Head of caudate nucleus (tissue), 42 donors: ENCODE measurements at regions not wholly inside any gene's neighbourhood (a gene's known extent, or its start where the extent isn't known, plus 50 kb on each side); places are given as distances from the start of the nearest gene placed in this dataset.
A peak's percentile ranks its signal among the peaks of the same experiment; 100 is the strongest.
"Not testable (repeated sequence)": the region's sequence is repeated elsewhere in the genome, so short reads cannot be mapped to it uniquely, and the experiment has no call there.

Experiments used
- DNase-seq, 42 donors: peaks; one replicate each; pipeline versions ENCODE4 v3.0.0 to v3.0.0-alpha.2; 2020 to 2021; ENCODE audit warnings: mixed read lengths in 7 of 42
- intact Hi-C: fragments of 100-400 bp; cut with DNase I; formaldehyde crosslinking; loops from one replicate; pipeline ENCODE4 v1.15.0; 2022

- no peak for DNase-seq
- intact Hi-C loops = no loop called here
Observed at GRCh38 chr4:115278830-115279229, 165.4 kb upstream of the NDST4 start.

GRCh38 chr4:115275615-115276014 lies 162.2 kb upstream of the NDST4 start:
- peak in 11 of 42 donors; percentile 1 to 36 (median 16) for DNase-seq
- intact Hi-C loops = no loop called here

GRCh38 chr4:115274545-115274944 lies 161.1 kb upstream of the NDST4 start:
- intact Hi-C loops = no loop called here

GRCh38 chr4:115272594-115272993 lies 159.2 kb upstream of the NDST4 start:
- no peak for DNase-seq
- intact Hi-C loops = no loop called here

More at GRCh38 chr4:115274545-115274944, 161.1 kb upstream of the NDST4 start:
- DNase-seq = no peak

DNA sequence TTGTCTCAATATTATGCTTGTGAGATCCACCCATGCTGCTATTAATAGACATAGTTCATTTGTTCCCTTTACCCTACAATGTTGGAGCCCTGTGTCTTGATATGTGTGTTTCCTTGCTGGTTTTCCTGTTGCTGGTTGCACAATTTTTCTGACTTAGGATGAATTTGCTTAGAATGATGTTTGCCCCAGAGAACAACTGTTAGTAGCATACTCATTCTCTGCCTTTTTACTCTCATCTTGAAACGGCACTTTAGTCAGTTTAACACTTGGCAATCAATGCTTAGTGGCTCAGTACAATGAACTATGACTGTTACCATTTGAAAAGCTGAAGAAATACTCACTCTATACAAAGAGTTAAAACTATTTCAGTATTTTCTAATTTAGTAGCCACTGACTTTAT lies 158.8 kb upstream of the NDST4 start:
- intact Hi-C loops = no loop called here

DNA sequence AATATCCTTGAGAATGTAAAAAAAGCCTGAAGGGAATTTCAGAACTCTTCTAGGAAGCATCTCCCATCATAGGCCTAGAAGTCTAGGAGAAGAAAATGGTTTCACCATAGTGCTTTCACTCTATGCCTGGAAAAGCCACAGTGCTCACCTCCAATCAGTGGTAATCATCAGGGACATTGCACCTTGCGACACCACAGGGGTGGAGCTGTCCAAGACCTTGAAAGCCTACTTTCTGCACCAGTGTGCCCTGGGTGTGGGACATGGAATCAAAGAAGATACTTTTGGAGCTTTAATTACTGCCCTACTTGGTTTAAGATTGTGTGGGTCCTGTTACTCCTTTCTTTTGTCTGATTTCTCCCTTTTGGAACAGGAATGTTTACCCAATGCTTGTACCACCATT lies 146.8 kb upstream of the NDST4 start:
- intact Hi-C loops = no loop called here
- no peak for DNase-seq

More for the DNA sequence above, 158.8 kb upstream of the NDST4 start:
- no peak for DNase-seq

DNA sequence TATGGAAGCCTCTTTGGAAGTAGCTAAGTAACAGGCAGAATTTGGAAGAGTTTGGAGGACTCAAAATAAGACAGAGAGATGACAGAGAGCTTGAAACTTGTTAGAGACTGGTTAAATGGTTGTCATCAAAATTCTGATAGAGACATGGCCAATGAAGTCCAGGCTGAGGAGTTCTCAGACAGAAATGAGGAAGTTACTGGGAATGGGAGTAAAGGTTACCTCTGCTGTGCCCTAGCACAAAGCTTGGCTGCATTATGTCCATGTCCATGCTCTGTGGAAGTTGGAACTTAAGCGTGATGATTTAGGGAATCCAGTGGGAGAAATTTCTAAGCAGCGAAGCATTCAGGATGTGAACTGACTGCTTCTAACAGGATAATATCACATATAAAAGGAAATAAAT lies 146.2 kb upstream of the NDST4 start:
- intact Hi-C loops = no loop called here
- DNase-seq = no peak

DNA sequence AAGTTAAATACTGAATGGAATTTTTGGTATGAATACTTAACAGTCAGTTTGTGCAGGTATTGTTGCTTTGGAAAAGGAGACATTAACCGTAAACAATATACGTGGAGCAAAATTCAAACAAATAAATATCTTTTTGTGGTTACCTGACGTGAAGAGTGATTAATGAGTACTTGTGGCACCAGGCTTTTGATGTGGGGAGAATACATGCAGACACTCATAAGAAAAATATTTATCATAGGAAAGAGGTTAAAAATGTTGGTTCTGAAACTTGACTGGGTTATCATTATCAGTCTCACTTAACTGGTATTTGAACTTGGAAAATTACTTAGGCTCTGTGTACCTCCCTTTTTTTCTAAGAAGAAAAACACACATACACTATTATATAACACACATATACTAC lies 136.4 kb upstream of the NDST4 start:
- no peak for DNase-seq
- intact Hi-C loops = no loop called here

- intact Hi-C loops = no loop called here
- DNase-seq = no peak
Observed at GRCh38 chr4:115234405-115235093, 121.1 kb upstream of the NDST4 start.

GRCh38 chr4:115233600-115233999 lies 120.2 kb upstream of the NDST4 start:
- DNase-seq = no peak
- intact Hi-C loops = no loop called here

DNA sequence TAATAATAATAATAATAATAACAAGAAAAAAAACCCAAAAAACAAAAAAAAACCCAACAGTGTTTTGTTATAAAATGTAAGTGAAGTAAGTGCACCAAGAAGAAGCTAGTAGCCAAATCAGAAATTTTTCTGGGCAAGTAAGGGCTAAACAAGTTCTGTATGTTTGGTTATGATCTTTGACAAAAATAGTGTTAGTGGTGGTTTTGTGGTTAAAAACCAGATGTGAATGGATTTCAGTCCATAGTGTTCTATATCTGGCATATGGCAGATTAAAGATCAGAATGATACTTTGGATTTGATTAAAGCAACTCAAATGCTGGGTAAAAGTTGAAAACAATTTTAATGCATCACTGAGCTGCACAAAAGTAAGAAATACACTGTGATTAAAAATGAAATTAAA lies 116.5 kb upstream of the NDST4 start:
- no peak for DNase-seq

GRCh38 chr4:115228851-115229250 lies 115.4 kb upstream of the NDST4 start:
- intact Hi-C loops = no loop called here
- no peak for DNase-seq

More for the DNA sequence above, 116.5 kb upstream of the NDST4 start:
- intact Hi-C loops = no loop called here

DNA sequence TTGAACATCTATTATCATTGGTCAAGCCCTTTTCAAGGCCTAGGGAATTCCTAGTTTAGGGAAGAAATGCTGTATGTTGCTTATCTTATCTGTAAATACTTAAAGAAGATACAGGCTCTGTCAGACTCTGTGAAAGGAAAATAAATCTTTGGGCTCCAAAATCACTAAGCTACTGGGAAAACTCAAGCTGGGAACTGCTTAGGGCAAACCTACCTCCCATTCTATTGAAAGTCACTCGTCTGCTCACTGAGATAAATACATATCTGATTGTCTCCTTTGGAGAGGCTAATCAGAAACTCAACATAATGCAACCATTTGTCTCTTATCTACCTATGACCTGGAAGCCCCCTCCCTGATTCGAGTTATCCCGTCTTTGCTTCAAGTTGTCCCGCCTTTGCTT lies 108.6 kb upstream of the NDST4 start:
- intact Hi-C loops = no loop called here
- DNase-seq = no peak

DNA sequence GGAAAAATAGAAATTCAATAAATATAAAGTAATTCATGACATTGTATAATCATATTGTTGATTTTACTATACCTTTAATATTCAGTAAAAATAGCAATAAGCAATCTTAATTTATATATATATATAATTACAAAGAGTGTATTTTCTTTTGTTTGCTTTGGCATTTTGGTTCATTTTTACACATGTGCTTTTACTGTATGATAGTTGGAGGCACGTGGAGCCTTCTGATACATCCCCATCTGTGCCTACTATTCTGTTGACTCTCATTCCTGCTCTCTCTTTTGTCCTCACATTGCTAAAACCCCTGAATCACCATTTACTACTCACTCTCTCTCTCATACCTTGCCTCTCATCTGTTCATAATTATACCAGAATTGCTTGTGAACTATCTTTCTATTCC lies 106.4 kb upstream of the NDST4 start:
- no peak for DNase-seq

GRCh38 chr4:115219315-115219860 lies 106.0 kb upstream of the NDST4 start:
- DNase-seq = peak in 6 of 42 donors; percentile 5 to 54 (median 18)
- intact Hi-C loops = no loop called here

More for the DNA sequence above, 106.4 kb upstream of the NDST4 start:
- intact Hi-C loops = no loop called here

GRCh38 chr4:115215935-115216334 lies 102.5 kb upstream of the NDST4 start:
- intact Hi-C loops = no loop called here
- DNase-seq = no peak

DNA sequence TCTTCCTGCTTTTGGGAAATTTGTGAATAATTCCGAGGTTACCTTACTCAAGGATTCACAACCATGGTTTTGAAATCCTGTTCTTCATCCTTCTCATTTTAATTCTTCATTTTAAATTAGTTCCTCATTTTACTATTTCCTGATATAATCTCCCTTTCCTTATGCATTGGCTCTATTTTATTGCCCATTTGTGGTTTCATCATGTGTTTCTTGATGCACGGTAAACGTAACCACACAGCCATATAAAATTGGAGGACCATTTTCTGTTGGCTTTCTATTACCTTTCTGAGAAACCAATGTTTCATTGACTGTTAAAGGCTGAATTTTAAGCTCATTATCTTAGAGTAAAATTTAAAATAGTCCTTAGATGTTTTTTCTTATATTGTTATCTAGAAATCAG lies 100.3 kb upstream of the NDST4 start:
- DNase-seq = no peak
- intact Hi-C loops = no loop called here

DNA sequence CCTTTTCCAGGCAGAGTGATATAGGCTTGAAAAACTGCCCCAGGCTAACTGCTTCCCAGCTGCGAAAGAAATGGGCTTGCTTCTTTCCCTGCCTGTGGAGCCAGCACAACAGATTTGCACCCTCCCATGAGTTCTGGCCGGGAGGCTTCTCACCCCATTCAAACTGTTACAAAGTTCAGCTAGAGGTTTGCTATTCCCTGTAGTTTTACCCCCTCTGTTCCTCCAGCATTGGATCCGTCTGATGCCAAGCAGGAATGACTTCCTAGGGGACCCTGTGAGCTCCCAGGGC lies 87.6 kb upstream of the NDST4 start:
- DNase-seq = no peak
- intact Hi-C loops = no loop called here

DNA sequence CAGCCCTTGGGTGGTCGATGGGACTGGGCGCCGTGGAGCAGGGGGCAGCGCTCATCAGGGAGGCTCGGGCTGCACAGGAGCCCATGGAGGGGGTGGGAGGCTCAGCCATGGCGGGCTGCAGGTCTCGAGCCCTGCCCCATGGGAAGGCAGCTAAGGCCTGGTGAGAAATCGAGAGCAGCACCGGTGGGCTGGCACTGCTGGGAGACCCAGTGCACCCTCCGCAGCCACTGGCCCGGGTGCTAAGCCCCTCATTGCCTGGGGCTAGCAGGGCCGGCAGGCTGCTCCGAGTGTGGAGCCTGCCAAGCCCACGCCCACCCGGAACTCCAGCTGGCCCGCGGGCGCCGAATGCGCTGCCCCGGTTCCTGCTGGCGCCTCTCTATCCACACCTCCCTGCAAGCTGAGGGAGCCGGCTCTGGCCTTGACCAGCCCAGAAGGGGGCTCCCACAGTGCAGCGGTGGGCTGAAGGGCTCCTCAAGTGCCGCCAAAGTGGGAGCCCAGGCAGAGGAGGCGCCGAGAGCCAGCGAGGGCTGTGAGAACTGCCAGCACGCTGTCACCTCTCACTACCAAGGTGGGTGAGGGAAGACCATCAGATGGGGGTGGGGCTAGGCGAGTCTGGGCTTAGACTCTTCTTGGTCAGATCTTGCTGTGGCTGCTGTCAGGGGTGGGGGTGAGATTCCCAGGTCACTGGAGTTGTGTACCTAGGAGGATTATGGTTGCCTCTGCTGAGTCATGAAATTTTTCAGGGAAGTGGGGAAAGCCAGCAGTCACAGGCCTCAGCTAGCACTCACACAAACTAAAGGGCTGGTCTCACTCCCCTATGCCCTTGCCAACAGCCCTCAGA lies 87.0 kb upstream of the NDST4 start:
- DNase-seq, intact Hi-C loops: not testable (repeated sequence)

DNA sequence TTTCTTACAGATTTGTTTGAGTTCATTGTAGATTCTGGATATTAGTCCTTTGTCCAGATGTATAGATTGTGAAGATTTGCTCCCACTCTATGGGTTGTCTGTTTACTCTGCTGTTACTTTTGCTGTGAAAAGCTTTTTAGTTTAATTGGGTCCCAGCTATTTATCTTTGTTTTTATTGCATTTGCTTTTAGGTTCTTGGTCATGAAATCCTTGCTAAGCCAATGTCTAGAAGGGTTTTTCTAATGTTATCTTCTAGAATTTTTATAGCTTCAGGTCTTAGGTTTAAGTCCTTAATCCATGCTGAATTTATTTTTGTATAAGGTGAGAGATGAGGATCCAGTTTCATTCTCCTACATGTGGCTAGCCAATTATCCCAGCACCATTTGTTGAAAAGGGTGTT lies 81.2 kb upstream of the NDST4 start:
- intact Hi-C loops, DNase-seq: not testable (repeated sequence)

GRCh38 chr4:115190529-115190928 lies 77.1 kb upstream of the NDST4 start:
- intact Hi-C loops = no loop called here
- DNase-seq = no peak
